ENCODE measurements at regions not wholly inside any gene's neighbourhood (a gene's known extent, or its start where the extent isn't known, plus 50 kb on each side); places are given as distances from the start of the nearest gene placed in this dataset.

- TF ChIP-seq YY1 (IDR thresholded peaks at IDR 0.05; ENCODE audit: insufficient read depth, insufficient read length), result no peak
- TF ChIP-seq ZNF274 (IDR thresholded peaks at IDR 0.05; ENCODE audit: low read depth, low read length), result no peak
- TF ChIP-seq SUZ12 (IDR thresholded peaks at IDR 0.05; ENCODE audit: extremely low read depth, insufficient read depth, insufficient read length), result no peak
Measured at GRCh38 chr2:13791019-13791547, 841.4 kb upstream of the LRATD1 start.

Measured in NT2/D1 (cell line).